Naive thymus-derived CD8-positive, alpha-beta T cell (primary cell): ENCODE measurements at regions not wholly inside any gene's neighbourhood (a gene's known extent, or its start where the extent isn't known, plus 50 kb on each side); places are given as distances from the start of the nearest gene placed in this dataset.

Experiments used
- ATAC-seq, 2 donors: fragments of 150-1000 bp; cut with Tn5 transposase in 1 of 2; sonication (Bioruptor Pico), chemical (Tn5 transposase) in 1 of 2; 1 replicate in 1 of 2; 2 replicates in 1 of 2; pipeline ENCODE4 v1.10.0; 2021; ENCODE audit warnings: mild to moderate bottlenecking in 2 of 2, moderate library complexity in 2 of 2
- POLR2A ChIA-PET: fragments of 350-600 bp; sonication (Branson Sonifier 250); formaldehyde crosslinking; loops from one replicate; lab custom pipeline; 2021; ENCODE audit warnings: antibody characterized with exemption; lab: Charles Lee
- DNase-seq, 10 donors: peaks; one replicate each; pipeline versions ENCODE4 v3.0.0 to v3.0.0-alpha.2; 2020 to 2022
- H3K27ac Mint-ChIP-seq, 10 donors: one replicate each; pipeline ENCODE4 v1.8.0; 2020 to 2022; ENCODE audit warnings: mild to moderate bottlenecking in 10 of 10, mixed read lengths in 10 of 10, moderate library complexity in 4 of 10, inconsistent platforms in 1 of 10
- H3K27me3 Mint-ChIP-seq, 5 donors: one replicate each; pipeline ENCODE4 v1.8.0; 2021 to 2022; ENCODE audit warnings: mixed read lengths in 5 of 5
- H3K36me3 Mint-ChIP-seq, 3 donors: one replicate each; pipeline ENCODE4 v1.8.0; 2020 to 2022; ENCODE audit warnings: mixed read lengths in 3 of 3, mild to moderate bottlenecking in 2 of 3, inconsistent platforms in 1 of 3
- H3K4me1 Mint-ChIP-seq, 4 donors: one replicate each; pipeline ENCODE4 v1.8.0; 2021 to 2022; ENCODE audit warnings: mixed read lengths in 4 of 4
- H3K4me3 Mint-ChIP-seq, 10 donors: one replicate each; pipeline ENCODE4 v1.8.0; 2020 to 2022; ENCODE audit warnings: mild to moderate bottlenecking in 10 of 10, mixed read lengths in 10 of 10, moderate library complexity in 6 of 10, inconsistent platforms in 1 of 10
- H3K9me3 Mint-ChIP-seq, 9 donors: one replicate each; pipeline ENCODE4 v1.8.0; 2020 to 2022; ENCODE audit warnings: mixed read lengths in 9 of 9, mild to moderate bottlenecking in 3 of 9, inconsistent platforms in 1 of 9, moderate library complexity in 1 of 9

DNA sequence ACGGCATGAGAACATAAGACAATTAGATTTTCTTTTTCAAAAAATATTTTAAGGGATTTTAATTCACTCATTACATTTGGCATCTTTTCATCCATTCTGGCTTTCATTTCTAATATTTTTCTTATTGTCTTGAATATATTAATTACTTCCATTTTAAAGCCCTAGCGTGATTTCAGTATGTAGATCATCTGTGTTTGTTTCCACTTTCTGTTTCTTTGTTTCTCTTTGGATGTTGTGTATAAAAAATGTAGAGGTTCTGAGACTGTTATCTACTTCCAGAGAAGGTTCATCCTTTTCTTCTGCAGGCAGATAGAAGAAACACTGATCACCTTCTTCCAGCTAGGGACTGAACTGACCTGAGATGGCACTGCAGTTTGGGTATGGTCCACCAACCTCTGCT is 664.4 kb upstream of the SLC39A10 start:
- no peaks in the 10 kb centered on the region for H3K4me1 Mint-ChIP-seq
- no peaks in the 10 kb centered on the region for H3K9me3 Mint-ChIP-seq
- H3K27me3 Mint-ChIP-seq = no peaks in the 10 kb centered on the region
- no peak overlapping the region for H3K4me3 Mint-ChIP-seq
- H3K27ac Mint-ChIP-seq = no peak overlapping the region
- no peaks in the 10 kb centered on the region for H3K36me3 Mint-ChIP-seq
- ATAC-seq (no peak), DNase-seq (no peak)
- POLR2A ChIA-PET = no interaction called here

DNA sequence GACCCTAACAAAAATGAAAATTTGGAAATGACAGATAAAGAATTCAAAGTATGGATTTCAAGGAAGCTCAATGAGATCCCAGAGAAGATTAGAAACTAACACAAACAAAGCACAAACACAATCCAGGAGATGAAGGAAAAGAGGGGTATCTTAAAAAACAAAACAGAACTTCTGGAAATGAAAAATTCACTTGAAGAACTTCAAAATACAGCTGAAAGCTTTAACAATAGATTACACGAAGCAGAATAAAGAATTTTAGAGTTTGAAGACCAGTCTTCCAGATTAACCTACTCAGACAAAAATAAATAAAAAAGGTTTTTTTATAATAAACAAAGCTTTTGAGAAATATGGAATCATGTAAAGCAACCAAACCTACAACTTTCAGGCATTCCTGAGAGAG is 671.8 kb upstream of the SLC39A10 start:
- DNase-seq (no peak), ATAC-seq (no peak)
- H3K36me3 Mint-ChIP-seq = peaks cover 0 to 16% (median 6%) of the 10 kb centered on the region in 3 donors
- H3K27ac Mint-ChIP-seq = no peak overlapping the region
- H3K4me3 Mint-ChIP-seq = no peak overlapping the region
- no peaks in the 10 kb centered on the region for H3K27me3 Mint-ChIP-seq
- POLR2A ChIA-PET = no interaction called here
- H3K4me1 Mint-ChIP-seq = no peaks in the 10 kb centered on the region
- H3K9me3 Mint-ChIP-seq = peaks cover 11 to 41% (median 27%) of the 10 kb centered on the region in 9 donors

GRCh38 chr2:194962254-194962653 is 694.8 kb upstream of the SLC39A10 start:
- Mint-ChIP-seq H3K4me1 (no peaks in the 10 kb centered on the region), H3K36me3 (peaks cover 2 to 25% (median 4%) of the 10 kb centered on the region in 3 donors), H3K27ac (no peak overlapping the region), H3K9me3 (peaks cover 5 to 39% (median 20%) of the 10 kb centered on the region in 9 donors), H3K4me3 (no peak overlapping the region), H3K27me3 (peaks cover 0 to 1% (median 0%) of the 10 kb centered on the region in 5 donors)
- DNase-seq (no peak), ATAC-seq (no peak)
- POLR2A ChIA-PET = no interaction called here

DNA sequence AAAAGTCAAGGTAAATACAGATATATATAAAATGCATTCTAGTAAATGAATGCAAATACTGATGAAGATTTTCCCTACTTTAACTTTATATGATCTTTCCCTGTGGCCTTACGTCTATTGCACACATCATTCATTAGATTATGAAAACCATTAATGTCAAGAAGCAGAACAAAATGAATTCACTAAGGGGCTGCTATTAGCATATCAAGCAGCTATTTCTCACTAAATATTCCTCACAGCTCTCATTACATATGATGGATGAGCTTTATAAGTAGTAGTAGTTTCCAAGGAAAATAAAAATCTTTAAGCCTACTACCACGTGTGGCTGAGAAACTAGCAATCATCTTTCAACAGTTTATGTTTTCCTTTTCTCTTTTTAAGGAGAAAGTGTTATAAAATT is 702.8 kb upstream of the SLC39A10 start:
- Mint-ChIP-seq H3K4me3 (no peak overlapping the region), H3K4me1 (no peaks in the 10 kb centered on the region), H3K9me3 (peaks cover 0 to 10% (median 7%) of the 10 kb centered on the region in 9 donors), H3K36me3 (no peaks in the 10 kb centered on the region), H3K27me3 (no peaks in the 10 kb centered on the region), H3K27ac (no peak overlapping the region)
- no peak for ATAC-seq
- no peak for DNase-seq
- POLR2A ChIA-PET = no interaction called here

DNA sequence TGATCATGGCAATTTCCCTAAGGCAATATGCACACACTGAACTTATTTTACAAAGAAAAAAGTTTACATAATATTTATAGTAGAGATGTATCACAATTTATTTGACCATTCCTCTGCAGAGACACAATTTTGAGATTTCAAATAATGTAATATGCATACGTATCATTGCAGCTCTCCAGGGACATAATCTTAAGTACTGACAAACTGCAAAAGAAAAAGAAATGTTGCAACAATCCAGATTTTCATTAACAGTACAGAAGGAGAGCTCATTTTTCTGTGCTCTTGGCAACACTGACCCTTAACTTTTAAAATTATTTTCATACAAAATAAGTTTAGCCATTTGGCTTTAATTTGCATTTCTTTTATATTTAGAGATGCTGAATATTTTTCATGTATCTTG is 710.2 kb upstream of the SLC39A10 start:
- no peak overlapping the region for H3K27ac Mint-ChIP-seq
- no peaks in the 10 kb centered on the region for H3K4me1 Mint-ChIP-seq
- POLR2A ChIA-PET = no interaction called here
- no peaks in the 10 kb centered on the region for H3K36me3 Mint-ChIP-seq
- no peak for ATAC-seq
- peaks cover 0 to 3% (median under 1%) of the 10 kb centered on the region in 9 donors for H3K9me3 Mint-ChIP-seq
- H3K27me3 Mint-ChIP-seq = no peaks in the 10 kb centered on the region
- no peak for DNase-seq
- no peak overlapping the region for H3K4me3 Mint-ChIP-seq

DNA sequence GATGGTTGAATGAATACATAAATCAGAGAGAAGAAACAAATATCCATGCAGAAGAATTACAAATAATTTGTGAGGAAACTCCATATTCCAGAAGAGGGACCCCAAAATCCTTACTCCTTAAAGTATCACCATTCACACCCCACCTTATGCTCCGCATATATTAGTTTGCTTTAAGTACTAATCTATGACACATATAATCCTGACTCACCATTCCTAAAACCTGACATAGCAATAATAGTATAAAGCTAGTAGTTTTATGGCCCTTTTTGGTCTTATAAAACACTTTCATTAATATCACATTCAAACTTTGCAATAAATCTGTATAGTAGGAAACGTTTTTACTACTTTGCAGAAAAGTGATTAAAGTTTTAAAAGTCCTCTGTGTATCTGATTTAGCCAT is 719.0 kb upstream of the SLC39A10 start:
- H3K9me3 Mint-ChIP-seq = peaks cover 0 to 16% (median 7%) of the 10 kb centered on the region in 9 donors
- no peak overlapping the region for H3K27ac Mint-ChIP-seq
- POLR2A ChIA-PET = no interaction called here

GRCh38 chr2:194927489-194927888 is 729.5 kb upstream of the SLC39A10 start:
- H3K4me1 Mint-ChIP-seq = no peaks in the 10 kb centered on the region
- DNase-seq (no peak), ATAC-seq (no peak)
- no peak overlapping the region for H3K4me3 Mint-ChIP-seq
- no peaks in the 10 kb centered on the region for H3K36me3 Mint-ChIP-seq
- H3K27me3 Mint-ChIP-seq = no peaks in the 10 kb centered on the region
- no peaks in the 10 kb centered on the region for H3K9me3 Mint-ChIP-seq
- H3K27ac Mint-ChIP-seq = no peak overlapping the region
- POLR2A ChIA-PET = interaction anchor here (0.6 kb wide), 1 partner anchor 779 kb away, joined by 3 read pairs; no protein-coding TSS in a partner anchor

More for the DNA sequence above, 719.0 kb upstream of the SLC39A10 start:
- peaks cover 0 to 6% (median 0%) of the 10 kb centered on the region in 5 donors for H3K27me3 Mint-ChIP-seq
- no peaks in the 10 kb centered on the region for H3K4me1 Mint-ChIP-seq
- no peak for ATAC-seq
- no peak for DNase-seq
- H3K36me3 Mint-ChIP-seq = peaks cover 0 to 6% (median 0%) of the 10 kb centered on the region in 3 donors
- H3K4me3 Mint-ChIP-seq = no peak overlapping the region

DNA sequence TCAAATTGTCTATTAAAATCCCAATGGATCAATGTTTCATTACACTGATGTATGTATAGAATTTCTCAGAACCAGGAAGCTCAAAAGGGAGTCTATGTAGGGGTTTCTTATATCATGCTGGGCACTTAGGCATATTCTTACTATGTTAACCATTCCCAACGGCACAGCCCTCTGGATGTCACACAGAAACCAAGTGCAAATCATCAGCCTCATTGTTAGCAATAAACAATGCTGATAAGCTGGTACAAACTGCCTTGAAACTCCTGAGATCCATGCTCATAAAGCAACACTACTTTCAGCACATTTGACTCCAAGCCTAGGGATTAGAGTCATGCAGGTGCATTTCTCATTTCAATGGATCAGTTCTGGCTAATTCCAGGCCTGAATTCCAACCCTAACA is 730.2 kb upstream of the SLC39A10 start:
- Mint-ChIP-seq H3K4me3 (no peak overlapping the region), H3K27me3 (no peaks in the 10 kb centered on the region), H3K9me3 (no peaks in the 10 kb centered on the region), H3K36me3 (no peaks in the 10 kb centered on the region), H3K4me1 (no peaks in the 10 kb centered on the region), H3K27ac (no peak overlapping the region)
- no peak for DNase-seq
- ATAC-seq = no peak
- POLR2A ChIA-PET = interaction anchor here (0.6 kb wide), 1 partner anchor 780 kb away, joined by 3 read pairs; no protein-coding TSS in a partner anchor

DNA sequence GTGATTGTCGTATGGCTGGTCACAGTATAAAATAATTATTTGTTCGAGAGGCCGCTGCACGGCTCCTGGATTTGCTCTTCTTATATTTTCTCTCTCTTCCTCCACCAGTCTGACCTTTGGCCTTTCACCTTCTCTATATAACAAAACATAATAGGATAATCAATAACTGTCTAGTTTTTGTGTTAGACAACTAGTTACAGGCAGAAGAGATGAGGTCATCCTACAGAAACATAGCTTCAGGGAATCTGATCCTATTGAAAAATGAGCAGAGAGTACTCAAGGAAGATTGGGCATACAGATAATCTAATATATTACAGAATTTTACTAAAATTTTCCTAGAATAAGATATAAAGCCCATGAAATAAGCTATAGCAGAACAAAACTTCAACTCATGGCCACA is 731.3 kb upstream of the SLC39A10 start:
- Mint-ChIP-seq H3K36me3 (no peaks in the 10 kb centered on the region), H3K4me3 (no peak overlapping the region), H3K4me1 (no peaks in the 10 kb centered on the region), H3K9me3 (no peaks in the 10 kb centered on the region), H3K27ac (no peak overlapping the region), H3K27me3 (no peaks in the 10 kb centered on the region)
- DNase-seq (no peak), ATAC-seq (no peak)
- POLR2A ChIA-PET = no interaction called here

DNA sequence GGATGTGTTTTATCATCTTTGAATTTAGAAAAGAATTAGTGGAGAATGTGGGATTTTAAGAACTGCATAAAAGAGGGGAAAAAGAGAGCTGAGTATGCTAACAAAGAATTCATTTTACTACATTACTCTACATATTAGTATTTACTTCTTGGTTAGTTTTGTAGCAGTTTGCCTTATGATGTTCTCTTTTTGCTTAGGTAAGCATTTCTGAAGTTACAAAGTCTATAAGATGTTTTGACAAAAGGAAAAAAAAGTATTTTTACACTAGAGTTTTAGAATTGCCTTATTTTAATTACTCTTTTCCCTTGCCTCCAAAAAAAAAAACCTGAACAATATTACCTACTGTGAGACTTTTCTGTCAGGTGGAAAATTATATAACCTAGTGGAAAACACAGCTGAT is 739.5 kb upstream of the SLC39A10 start:
- Mint-ChIP-seq H3K9me3 (peaks cover 0 to 3% (median 0%) of the 10 kb centered on the region in 9 donors), H3K4me1 (no peaks in the 10 kb centered on the region), H3K27ac (no peak overlapping the region), H3K36me3 (no peaks in the 10 kb centered on the region), H3K27me3 (no peaks in the 10 kb centered on the region), H3K4me3 (no peak overlapping the region)
- no peak for ATAC-seq
- POLR2A ChIA-PET = no interaction called here
- DNase-seq = no peak

DNA sequence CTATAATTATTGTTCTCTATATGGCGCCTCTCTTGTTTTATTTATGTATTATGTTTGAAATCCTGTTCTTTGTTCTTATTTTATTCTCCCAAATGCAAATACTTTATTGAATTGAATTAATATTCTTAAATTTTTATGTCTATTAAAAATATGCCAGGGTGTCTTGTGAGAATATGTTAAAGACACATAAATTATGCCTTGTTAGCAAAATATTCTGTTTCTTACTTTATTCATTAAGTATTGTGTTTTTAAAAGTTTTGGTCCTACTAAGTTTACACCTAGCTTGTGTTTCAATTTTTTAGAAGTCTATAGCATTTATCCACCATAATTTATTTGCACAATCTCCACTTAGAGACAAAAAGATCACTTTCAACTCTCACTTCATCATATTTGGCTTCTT is 741.5 kb upstream of the SLC39A10 start:
- no peak overlapping the region for H3K27ac Mint-ChIP-seq
- POLR2A ChIA-PET = no interaction called here
- peaks cover 0 to 3% (median 0%) of the 10 kb centered on the region in 9 donors for H3K9me3 Mint-ChIP-seq
- DNase-seq (no peak), ATAC-seq (no peak)
- no peaks in the 10 kb centered on the region for H3K4me1 Mint-ChIP-seq
- no peaks in the 10 kb centered on the region for H3K36me3 Mint-ChIP-seq
- no peaks in the 10 kb centered on the region for H3K27me3 Mint-ChIP-seq
- no peak overlapping the region for H3K4me3 Mint-ChIP-seq

DNA sequence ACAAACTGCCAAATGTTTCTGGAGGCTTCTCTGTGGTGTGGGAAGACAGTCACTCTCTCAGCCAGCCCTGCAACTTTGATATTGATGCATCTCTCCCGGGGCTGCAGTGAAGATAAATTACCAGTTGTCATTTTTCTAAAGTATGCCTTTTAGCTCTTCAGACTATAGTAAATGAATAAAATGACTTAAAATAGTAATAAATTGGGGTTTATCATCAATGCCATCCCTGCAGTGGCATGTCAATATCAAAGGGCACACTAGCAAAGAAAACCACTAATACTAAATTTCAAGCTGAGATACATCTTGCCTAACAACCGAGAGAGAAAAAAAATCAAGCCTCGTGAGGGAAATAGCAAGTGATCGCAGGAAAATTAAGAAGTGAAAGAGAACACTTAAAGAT is 749.5 kb upstream of the SLC39A10 start:
- no peaks in the 10 kb centered on the region for H3K4me1 Mint-ChIP-seq
- H3K4me3 Mint-ChIP-seq = no peak overlapping the region
- POLR2A ChIA-PET = no interaction called here
- no peaks in the 10 kb centered on the region for H3K27me3 Mint-ChIP-seq
- H3K36me3 Mint-ChIP-seq = no peaks in the 10 kb centered on the region
- no peak overlapping the region for H3K27ac Mint-ChIP-seq
- DNase-seq (no peak), ATAC-seq (no peak)
- H3K9me3 Mint-ChIP-seq = peaks cover 0 to 4% (median 0%) of the 10 kb centered on the region in 9 donors

DNA sequence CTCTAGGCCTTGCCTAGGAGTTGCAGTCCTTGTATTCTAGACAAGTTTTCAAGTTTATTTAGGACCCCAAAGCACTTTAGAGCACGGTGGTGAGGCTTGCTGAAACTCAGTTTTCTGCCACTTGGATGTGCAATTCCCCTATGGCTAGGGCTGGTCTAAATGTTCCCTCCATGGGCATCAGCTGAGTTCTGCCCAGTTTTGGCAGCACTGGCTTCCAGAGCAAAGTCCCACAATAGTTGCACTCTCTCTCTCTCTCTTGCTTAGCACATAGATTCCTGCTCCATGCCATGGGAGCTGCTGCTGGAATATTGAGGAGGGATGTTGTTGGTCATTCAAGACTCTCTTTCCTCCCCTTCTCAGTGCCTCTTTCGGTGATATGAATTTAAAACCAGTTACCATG is 760.2 kb upstream of the SLC39A10 start:
- ATAC-seq = no peak
- Mint-ChIP-seq H3K4me3 (no peak overlapping the region), H3K36me3 (no peaks in the 10 kb centered on the region), H3K4me1 (no peaks in the 10 kb centered on the region), H3K9me3 (no peaks in the 10 kb centered on the region), H3K27me3 (peaks cover 0 to 31% (median 4%) of the 10 kb centered on the region in 5 donors), H3K27ac (no peak overlapping the region)
- POLR2A ChIA-PET = no interaction called here
- DNase-seq = no peak

- Mint-ChIP-seq H3K27me3 (peaks cover 0 to 5% (median 0%) of the 10 kb centered on the region in 5 donors), H3K4me3 (no peak overlapping the region), H3K27ac (no peak overlapping the region), H3K4me1 (no peaks in the 10 kb centered on the region), H3K9me3 (no peaks in the 10 kb centered on the region), H3K36me3 (no peaks in the 10 kb centered on the region)
- POLR2A ChIA-PET = no interaction called here
- ATAC-seq = no peak
- no peak for DNase-seq
These were observed 773.3 kb upstream of the SLC39A10 start for GRCh38 chr2:194883711-194884110.
